Hematopoietic multipotent progenitor cell treated with erythropoietin and hydrocortisone succinate and interleukin-3 and kit ligand, for 8 days (in vitro differentiated cells): ENCODE measurements at regions not wholly inside any gene's neighbourhood (a gene's known extent, or its start where the extent isn't known, plus 50 kb on each side); places are given as distances from the start of the nearest gene placed in this dataset.
"Not testable (repeated sequence)": the region's sequence is repeated elsewhere in the genome, so short reads cannot be mapped to it uniquely, and the experiment has no call there.

Experiments used
- DNase-seq: peaks from one replicate; pipeline ENCODE4 v3.0.0-alpha.2; 2015

- DNase-seq, result no peak
Measured at GRCh38 chr5:51802551-51803184, 419.4 kb downstream of the ISL1 start.

GRCh38 chr5:51806677-51807076 is 423.4 kb downstream of the ISL1 start:
- no peak for DNase-seq

GRCh38 chr5:51810592-51810991 is 427.3 kb downstream of the ISL1 start:
- DNase-seq, result no peak

- no peak for DNase-seq
Measured at GRCh38 chr5:51811883-51812471, 428.7 kb downstream of the ISL1 start.

GRCh38 chr5:51814817-51815216 is 431.6 kb downstream of the ISL1 start:
- DNase-seq, result not testable (repeated sequence)

GRCh38 chr5:51816427-51816826 is 433.2 kb downstream of the ISL1 start:
- DNase-seq, result no peak

GRCh38 chr5:51821697-51822096 is 438.4 kb downstream of the ISL1 start:
- no peak for DNase-seq

- no peak for DNase-seq
Measured at GRCh38 chr5:51829230-51829629, 446.0 kb downstream of the ISL1 start.

- DNase-seq, result no peak
Measured at GRCh38 chr5:51829691-51830090, 446.4 kb downstream of the ISL1 start.

- no peak for DNase-seq
Measured at GRCh38 chr5:51832934-51833470, 449.8 kb downstream of the ISL1 start.

- DNase-seq, result no peak
Measured at GRCh38 chr5:51838459-51838858, 455.2 kb downstream of the ISL1 start.

- no peak for DNase-seq
Measured at GRCh38 chr5:51843893-51844292, 460.6 kb downstream of the ISL1 start.

- DNase-seq, result no peak
Measured at GRCh38 chr5:51846015-51846414, 462.8 kb downstream of the ISL1 start.

GRCh38 chr5:51859624-51860023 is 476.4 kb downstream of the ISL1 start:
- DNase-seq, result no peak

- DNase-seq, result no peak
Measured at GRCh38 chr5:51860532-51861018, 477.3 kb downstream of the ISL1 start.

- DNase-seq, result no peak
Measured at GRCh38 chr5:51872144-51872543, 488.9 kb downstream of the ISL1 start.

- DNase-seq, result no peak
Measured at GRCh38 chr5:51881901-51882300, 498.7 kb downstream of the ISL1 start.

- no peak for DNase-seq
Measured at GRCh38 chr5:51882647-51883046, 499.4 kb downstream of the ISL1 start.

- DNase-seq, result no peak
Measured at GRCh38 chr5:51889703-51890102, 506.5 kb downstream of the ISL1 start.

- no peak for DNase-seq
Measured at GRCh38 chr5:51890435-51891116, 507.3 kb downstream of the ISL1 start.

- DNase-seq, result no peak
Measured at GRCh38 chr5:51892680-51893079, 509.4 kb downstream of the ISL1 start.

GRCh38 chr5:51895834-51896233 is 512.6 kb downstream of the ISL1 start:
- DNase-seq, result no peak

GRCh38 chr5:51902512-51902911 is 519.3 kb downstream of the ISL1 start:
- no peak for DNase-seq

GRCh38 chr5:51908215-51908614 is 525.0 kb downstream of the ISL1 start:
- no peak for DNase-seq
